ENCODE measurements at regions not wholly inside any gene's neighbourhood (a gene's known extent, or its start where the extent isn't known, plus 50 kb on each side); places are given as distances from the start of the nearest gene placed in this dataset.

- TF ChIP-seq ZNF114 (CRISPR knock-in tag; IDR thresholded peaks at IDR 0.05) (no peak), POLR2AphosphoS5 (IDR thresholded peaks at IDR 0.05; ENCODE audit: low read depth) (no peak), ETS1 (IDR thresholded peaks at IDR 0.05) (no peak), CTCF (conservative IDR thresholded peaks at IDR 0.05; ENCODE audit: low read depth in 2 of 2) (no peak), EZH2 (IDR thresholded peaks at IDR 0.05; ENCODE audit: low read depth, unreplicated experiment) (no peak), REST (IDR thresholded peaks at IDR 0.05; ENCODE audit: unreplicated experiment) (no peak)
Observed at GRCh38 chr12:74051848-74052247, 485.8 kb upstream of the ATXN7L3B start.

Measured in GM23338 (cell line).